Prostate gland (tissue), 2 donors: ENCODE measurements at regions not wholly inside any gene's neighbourhood (a gene's known extent, or its start where the extent isn't known, plus 50 kb on each side); places are given as distances from the start of the nearest gene placed in this dataset.
"Not testable (repeated sequence)": the region's sequence is repeated elsewhere in the genome, so short reads cannot be mapped to it uniquely, and the experiment has no call there.

Experiments used
- DNase-seq: peaks from one replicate; pipeline ENCODE4 v3.0.0-alpha.2; 2019; ENCODE audit warnings: low spot score
- H3K27ac ChIP-seq, 2 donors: fragments of 200-600 bp; sonication (generic); 2 replicates each; pipeline ENCODE4 v1.5.1; 2017 to 2019
- H3K27me3 ChIP-seq: fragments of 200-600 bp; sonication (generic); replicated peaks from 2 replicates; pipeline ENCODE4 v1.5.1; 2019; ENCODE audit not compliant: insufficient read depth
- H3K36me3 ChIP-seq, 2 donors: fragments of 200-600 bp; sonication (generic); 1 replicate in 1 of 2; 2 replicates in 1 of 2; pipeline versions ENCODE4 v1.5.1 to v1.8.1; 2017 to 2019
- H3K4me1 ChIP-seq: fragments of 200-600 bp; sonication (generic); replicated peaks from 2 replicates; pipeline ENCODE4 v1.5.1; 2019
- H3K4me3 ChIP-seq, 2 donors: fragments of 200-600 bp; sonication (generic); 2 replicates each; pipeline ENCODE4 v1.5.1; 2017 to 2019
- H3K9me3 ChIP-seq: fragments of 200-600 bp; sonication (generic); 2 replicates; pipeline ENCODE4 v1.5.1; 2017
- CTCF ChIP-seq, 4 experiments: fragments of 200-600 bp in 2 of 4; fragments of 450-650 bp in 2 of 4; sonication (generic) in 2 of 4; IDR thresholded peaks; 1 replicate in 3 of 4; 2 replicates in 1 of 4; pipeline ENCODE4 v1.5.1; 2016 to 2019; ENCODE audit warnings: antibody characterized with exemption in 4 of 4, mild to moderate bottlenecking in 2 of 4, moderate library complexity in 2 of 4
- POLR2A ChIP-seq: fragments of 450-650 bp; IDR thresholded peaks from one replicate; pipeline ENCODE4 v1.6.1; 2016; ENCODE audit warnings: antibody characterized with exemption, mild to moderate bottlenecking
- POLR2AphosphoS5 ChIP-seq: sonication (generic); formaldehyde crosslinking; IDR thresholded peaks from one replicate; pipeline ENCODE4 v1.6.1; 2017; ENCODE audit warnings: antibody characterized with exemption
- WGBS: methylation state at CpG from one replicate; pipeline ENCODE4 v1.1.5; 2018; 5-methylcytosine and 5-hydroxymethylcytosine counted together
- intact Hi-C: fragments of 100-400 bp; cut with DNase I; formaldehyde crosslinking; loops from one replicate; pipeline ENCODE4 v1.14.2; 2022

DNA sequence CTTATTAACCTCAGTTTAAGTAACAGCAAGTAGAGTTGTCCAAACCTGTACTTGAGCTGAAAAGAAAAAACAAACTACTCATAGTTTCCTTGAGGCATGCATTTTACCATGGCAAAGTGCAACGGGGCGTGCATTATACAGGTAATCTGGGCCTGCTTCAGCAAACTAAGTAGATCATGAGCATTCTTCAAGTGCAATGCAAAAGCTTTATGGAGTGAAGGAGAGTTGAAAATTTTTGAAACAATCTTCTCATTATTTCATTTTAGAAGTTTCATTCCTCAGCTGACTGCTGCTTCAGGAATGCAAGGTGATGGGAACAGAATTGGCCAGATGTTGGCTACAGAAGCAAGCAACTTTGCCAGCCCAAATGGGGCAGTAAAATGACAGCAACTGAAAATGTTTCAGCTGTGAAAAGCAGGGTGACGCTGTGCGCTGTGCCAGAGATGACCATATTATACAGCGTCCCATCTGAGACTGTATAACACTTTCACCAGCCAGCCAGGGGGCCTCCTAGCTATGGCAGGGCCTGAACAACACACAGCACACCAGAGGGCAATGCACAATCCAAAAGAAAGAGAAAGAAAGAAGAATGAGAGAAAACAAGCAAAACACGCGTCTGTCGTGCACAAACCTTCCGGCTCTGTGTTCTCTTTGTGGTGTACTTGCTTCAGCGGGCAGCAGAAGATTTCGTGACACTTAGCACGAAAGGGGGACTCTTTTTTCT is 145.5 kb upstream of the FGF13 start:
- intact Hi-C loops: loop anchor here (10.0 kb wide), 1 partner anchor 348 kb away; no protein-coding TSS in a partner anchor
- 71% methylated on average over 11 of the region's 12 CpGs for WGBS
- H3K27ac ChIP-seq: no peak overlapping the region
- H3K4me1 ChIP-seq: no peaks in the 10 kb centered on the region
- no peaks in the 10 kb centered on the region for H3K27me3 ChIP-seq
- no peak for DNase-seq
- H3K36me3 ChIP-seq: no peaks in the 10 kb centered on the region
- H3K9me3 ChIP-seq: no peaks in the 10 kb centered on the region
- TF ChIP-seq POLR2A: no peak
- H3K4me3 ChIP-seq: no peak overlapping the region

DNA sequence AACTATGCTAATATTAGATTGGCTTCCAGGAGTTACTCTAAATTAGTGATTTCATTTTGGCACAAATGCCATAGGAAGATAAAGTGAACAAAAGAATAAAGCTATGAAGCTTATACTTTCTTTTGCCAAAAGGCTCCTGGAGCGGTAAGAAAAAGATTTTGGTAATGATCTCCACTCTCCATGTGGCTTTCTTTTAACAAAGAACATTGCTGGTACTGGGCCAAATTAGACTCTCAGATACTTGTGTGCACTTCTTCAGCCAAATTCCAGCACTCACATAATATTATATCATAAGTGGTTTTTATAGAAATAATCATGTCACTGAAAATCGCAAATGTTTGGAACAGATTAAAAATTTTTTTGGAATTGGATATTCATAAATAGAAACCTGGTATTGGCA is 142.4 kb upstream of the FGF13 start:
- Histone ChIP-seq H3K9me3 (no peaks in the 10 kb centered on the region), H3K4me1 (no peaks in the 10 kb centered on the region), H3K36me3 (no peaks in the 10 kb centered on the region), H3K4me3 (no peak overlapping the region), H3K27ac (no peak overlapping the region), H3K27me3 (no peaks in the 10 kb centered on the region)
- intact Hi-C loops: loop anchor here (10.0 kb wide), 1 partner anchor 351 kb away; no protein-coding TSS in a partner anchor
- 17% methylated on average over 2 of the region's 2 CpGs for WGBS
- DNase-seq: no peak
- TF ChIP-seq POLR2A (no peak), CTCF (IDR thresholded peaks at IDR 0.05) (no peak), POLR2AphosphoS5 (no peak)

- intact Hi-C loops: no loop called here
- Histone ChIP-seq H3K27me3 (no peaks in the 10 kb centered on the region), H3K4me1 (no peaks in the 10 kb centered on the region), H3K4me3 (no peak overlapping the region), H3K36me3 (no peaks in the 10 kb centered on the region), H3K9me3 (no peaks in the 10 kb centered on the region), H3K27ac (no peak overlapping the region)
- DNase-seq: no peak
- 100% methylated on average over 2 of the region's 2 CpGs for WGBS
- TF ChIP-seq POLR2A: no peak
- no peak for TF ChIP-seq POLR2AphosphoS5
- TF ChIP-seq CTCF (IDR thresholded peaks at IDR 0.05): no peak
These were observed 138.0 kb upstream of the FGF13 start for GRCh38 chrX:138849521-138849920.

- WGBS: 51% methylated on average over 3 of the region's 3 CpGs
- no peak overlapping the region for H3K27ac ChIP-seq
- no peaks in the 10 kb centered on the region for H3K27me3 ChIP-seq
- no peak for DNase-seq
- intact Hi-C loops: no loop called here
- no peaks in the 10 kb centered on the region for H3K9me3 ChIP-seq
- H3K4me1 ChIP-seq: no peaks in the 10 kb centered on the region
- H3K36me3 ChIP-seq: no peaks in the 10 kb centered on the region
- TF ChIP-seq CTCF (IDR thresholded peaks at IDR 0.05) (no peak), POLR2A (no peak)
- no peak overlapping the region for H3K4me3 ChIP-seq
These were observed 136.4 kb upstream of the FGF13 start for GRCh38 chrX:138847930-138848329.

GRCh38 chrX:138845786-138846185 is 134.3 kb upstream of the FGF13 start:
- no peak overlapping the region for H3K27ac ChIP-seq
- DNase-seq: no peak
- H3K36me3 ChIP-seq: no peaks in the 10 kb centered on the region
- H3K9me3 ChIP-seq: no peaks in the 10 kb centered on the region
- TF ChIP-seq POLR2AphosphoS5 (no peak), POLR2A (no peak), CTCF (IDR thresholded peaks at IDR 0.05) (no peak)
- WGBS: 71% methylated on average over 3 of the region's 3 CpGs
- H3K4me1 ChIP-seq: no peaks in the 10 kb centered on the region
- no peak overlapping the region for H3K4me3 ChIP-seq
- H3K27me3 ChIP-seq: no peaks in the 10 kb centered on the region
- intact Hi-C loops: no loop called here

GRCh38 chrX:138807400-138807799 is 95.9 kb upstream of the FGF13 start:
- H3K27me3 ChIP-seq, intact Hi-C loops, H3K36me3 ChIP-seq, H3K4me3 ChIP-seq, H3K27ac ChIP-seq, H3K9me3 ChIP-seq, H3K4me1 ChIP-seq, DNase-seq: not testable (repeated sequence)
- 93% methylated on average over 1 of the region's 1 CpG for WGBS
